RPMI8226 (cell line): ENCODE measurements at regions not wholly inside any gene's neighbourhood (a gene's known extent, or its start where the extent isn't known, plus 50 kb on each side); places are given as distances from the start of the nearest gene placed in this dataset.

ENCODE experiments used
- DNase-seq: peaks from one replicate; pipeline ENCODE4 v3.0.0-alpha.2; 2015

DNA sequence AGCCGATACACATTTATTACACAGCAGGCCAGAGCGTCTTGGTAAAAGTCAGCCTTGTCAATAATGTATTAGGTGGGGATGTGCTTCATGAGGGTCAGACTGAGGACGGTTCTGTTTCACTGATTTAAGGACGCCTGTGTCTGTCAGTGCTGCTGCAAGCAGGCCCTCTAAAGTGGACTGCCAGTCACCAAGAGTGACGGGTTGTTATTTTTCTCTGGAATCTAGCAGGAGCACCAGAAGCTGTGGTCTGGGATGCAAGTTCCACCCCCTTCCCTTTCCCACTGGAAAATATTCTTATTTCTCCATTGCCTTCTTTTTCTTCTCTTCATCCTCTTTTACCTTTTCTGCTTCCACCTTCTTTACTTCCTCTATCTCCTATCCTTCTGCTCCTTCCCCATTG, 191.2 kb upstream of the NCAM1 start:
- DNase-seq, result no peak

DNA sequence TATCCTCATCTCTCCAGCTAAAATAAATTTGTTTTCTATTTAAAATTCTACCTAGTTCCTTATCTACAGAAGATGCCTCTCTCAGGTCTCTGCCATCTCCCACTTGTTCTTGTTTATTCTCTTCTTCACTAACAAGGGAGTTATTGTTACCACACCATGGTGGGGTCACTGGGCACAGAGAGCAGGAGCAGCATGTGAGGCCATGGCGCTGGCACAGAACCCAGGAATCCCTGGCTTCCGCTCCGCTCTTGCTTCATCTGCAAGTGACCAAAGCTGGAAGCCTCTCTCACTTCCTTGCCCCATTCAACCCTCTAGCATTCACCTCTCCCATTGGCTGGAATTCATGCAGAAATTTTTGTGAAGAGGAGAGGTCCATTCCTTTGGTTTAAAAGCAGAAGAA, 190.7 kb upstream of the NCAM1 start:
- no peak for DNase-seq

DNA sequence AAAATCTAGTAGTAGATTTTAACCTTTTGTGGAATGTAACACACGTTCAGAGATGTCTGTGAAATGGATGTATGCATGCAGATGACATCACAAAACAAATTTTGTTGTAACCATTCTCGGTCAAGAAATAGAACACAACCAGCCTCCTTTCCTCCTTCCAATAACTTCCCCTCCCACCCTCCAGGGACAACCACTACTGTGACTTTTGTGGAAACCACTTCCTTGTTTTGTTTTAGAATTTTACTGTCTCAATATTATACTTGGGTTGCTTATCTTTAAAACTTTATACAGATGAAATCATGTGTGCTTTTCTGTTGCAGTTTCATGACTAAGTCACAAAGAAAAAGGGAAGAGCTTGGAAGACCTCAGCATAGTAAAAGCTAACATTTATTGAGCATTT, 189.4 kb upstream of the NCAM1 start:
- DNase-seq, result no peak

DNA sequence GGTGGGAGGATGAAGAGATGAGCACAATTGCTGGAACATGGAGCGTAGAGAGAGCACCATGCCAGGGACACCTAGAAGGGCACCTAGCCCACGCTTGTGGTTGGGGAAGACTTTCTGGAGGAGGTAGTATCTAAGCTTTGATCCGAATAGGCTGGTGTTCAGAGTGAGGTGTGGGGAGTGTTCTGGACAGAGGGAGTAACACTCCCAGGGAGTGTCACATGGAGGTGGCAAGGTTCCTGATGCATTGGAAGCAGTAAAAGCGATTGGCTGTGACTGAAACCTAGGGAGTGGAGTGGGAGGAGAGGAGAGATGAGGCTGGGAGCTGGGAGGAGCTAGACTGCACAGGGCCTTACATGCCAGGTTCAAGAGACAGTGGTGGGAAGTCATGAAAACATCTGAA, 188.0 kb upstream of the NCAM1 start:
- DNase-seq, result no peak

DNA sequence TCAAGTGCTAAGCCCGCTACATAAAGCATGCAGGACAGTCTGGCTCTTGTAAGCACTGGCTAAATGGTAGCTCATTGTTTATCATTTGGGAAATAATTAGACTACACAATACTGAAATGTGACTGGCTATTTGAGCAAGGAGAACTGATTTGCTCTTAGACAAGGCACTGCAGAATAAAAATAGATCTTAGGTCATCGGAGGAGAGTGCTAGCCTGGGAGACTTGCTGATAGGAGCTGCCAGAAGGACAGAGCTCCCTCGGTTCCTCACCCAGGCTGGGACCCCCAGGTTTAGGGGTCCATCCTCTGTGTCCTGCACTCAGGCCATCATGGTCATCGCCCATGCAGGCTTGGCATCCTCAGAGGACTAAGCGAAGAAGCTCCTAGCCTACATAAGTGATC, 184.4 kb upstream of the NCAM1 start:
- no peak for DNase-seq

DNA sequence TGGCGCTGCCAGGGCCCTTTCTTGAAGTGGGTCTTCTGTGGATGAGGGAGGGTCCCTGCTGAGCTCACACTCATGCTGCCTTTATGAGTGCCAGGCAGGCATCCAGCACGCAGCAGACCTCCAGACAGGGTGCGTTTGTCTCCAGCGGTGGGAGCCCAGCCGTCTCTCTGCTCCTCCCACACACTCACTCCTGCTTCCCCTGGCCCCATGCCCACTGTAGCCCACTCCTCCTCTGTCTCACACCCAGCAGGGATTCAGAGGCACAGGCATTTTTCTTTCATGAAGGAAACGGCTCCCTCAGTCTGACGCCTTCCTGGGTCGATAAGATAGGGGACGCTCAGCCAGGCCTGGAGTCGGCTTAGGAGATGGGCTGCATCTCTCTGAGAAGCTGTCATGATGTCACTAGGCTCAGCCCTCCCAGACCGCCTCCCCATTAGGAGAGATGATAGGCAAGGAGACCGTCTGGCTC, 183.9 kb upstream of the NCAM1 start:
- DNase-seq, result no peak

DNA sequence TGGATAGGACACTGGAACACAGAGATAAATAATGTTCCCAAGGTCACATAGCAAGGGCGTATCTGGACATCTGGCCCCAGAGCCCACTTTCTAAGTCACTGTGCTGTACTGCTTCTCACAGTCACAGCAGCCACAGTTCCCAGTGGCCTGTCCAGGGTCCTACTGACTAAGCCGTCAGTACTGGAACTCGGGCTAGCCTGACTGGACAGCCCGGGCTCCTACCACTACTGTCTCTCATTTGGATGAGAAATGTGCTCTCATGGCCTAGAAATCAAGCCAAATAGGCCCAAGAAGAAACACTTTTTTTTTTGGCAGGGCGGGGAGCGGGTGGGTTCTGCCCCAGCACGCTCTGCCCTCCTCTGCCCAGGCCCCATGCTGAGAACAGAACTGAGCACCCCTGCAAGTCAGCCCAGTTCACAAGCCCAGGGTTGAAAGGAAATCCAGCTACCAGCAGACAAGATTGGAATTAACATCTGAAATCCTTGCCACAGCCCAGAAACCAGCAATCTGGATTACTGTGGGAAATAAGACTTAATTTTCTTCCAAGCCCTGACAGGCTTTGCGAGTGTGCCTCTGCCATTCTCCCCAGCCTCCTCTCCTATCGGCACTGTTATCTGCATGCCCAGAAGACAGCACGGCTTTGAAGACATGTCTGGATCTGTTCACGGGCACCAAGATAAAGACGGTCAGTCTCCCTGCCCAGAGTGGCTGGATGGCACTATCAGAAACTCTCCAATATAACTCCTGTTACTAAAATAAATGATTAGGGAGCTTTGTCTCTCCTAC, 182.9 kb upstream of the NCAM1 start:
- no peak for DNase-seq

DNA sequence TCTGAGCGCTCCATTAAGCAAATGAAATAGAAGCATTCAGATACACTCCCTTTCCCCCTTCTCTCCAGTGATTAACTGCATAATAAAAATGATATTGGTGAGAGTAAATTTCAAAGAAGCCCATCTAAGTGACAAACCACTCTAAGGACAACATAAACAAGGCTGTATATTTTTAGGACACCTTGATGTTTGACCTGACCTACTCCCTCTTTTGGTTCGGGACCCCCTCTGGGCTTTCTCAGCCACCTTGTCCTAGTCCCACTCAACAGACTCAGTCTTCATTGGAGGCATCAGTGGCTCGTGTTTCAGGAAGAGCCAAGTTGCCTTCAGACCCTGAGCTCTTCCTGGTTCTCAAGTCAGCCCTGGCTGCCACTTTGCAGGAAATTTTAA, 182.3 kb upstream of the NCAM1 start:
- DNase-seq, result no peak

DNA sequence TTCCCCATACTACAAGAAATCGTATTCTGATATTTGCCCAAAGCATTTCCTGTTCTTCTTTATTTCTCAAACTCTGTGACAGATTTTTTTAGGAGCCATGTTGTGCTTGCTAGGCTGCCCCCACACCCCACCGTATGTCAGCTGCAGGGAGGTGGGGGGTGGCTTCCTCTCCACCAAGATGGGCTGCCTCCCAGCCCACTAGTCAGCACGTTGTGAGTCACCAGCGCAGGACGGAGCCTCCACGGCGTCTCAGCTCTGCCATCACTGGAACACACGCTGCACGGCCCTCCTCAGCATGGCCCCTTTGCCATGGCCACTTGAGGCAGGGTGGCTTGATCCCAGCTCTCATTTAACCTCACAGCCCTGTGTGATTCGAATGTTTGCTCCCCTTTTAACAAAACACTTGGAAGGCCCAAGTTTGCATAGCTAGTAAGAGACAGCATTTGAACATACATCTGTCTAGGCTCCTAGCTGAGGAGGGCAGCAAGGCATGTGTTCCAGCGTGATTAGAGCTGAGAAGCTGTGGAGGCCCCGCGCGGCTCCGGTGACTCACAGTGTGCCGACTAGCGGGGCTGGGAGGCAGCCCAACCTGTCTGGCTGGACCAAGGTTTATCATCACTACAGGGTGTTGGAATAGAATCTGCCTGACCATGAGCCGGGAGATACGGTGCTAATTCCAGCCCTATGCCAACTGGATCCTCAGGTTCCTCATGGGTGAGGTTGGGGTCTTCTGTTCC, 180.7 kb upstream of the NCAM1 start:
- no peak for DNase-seq

DNA sequence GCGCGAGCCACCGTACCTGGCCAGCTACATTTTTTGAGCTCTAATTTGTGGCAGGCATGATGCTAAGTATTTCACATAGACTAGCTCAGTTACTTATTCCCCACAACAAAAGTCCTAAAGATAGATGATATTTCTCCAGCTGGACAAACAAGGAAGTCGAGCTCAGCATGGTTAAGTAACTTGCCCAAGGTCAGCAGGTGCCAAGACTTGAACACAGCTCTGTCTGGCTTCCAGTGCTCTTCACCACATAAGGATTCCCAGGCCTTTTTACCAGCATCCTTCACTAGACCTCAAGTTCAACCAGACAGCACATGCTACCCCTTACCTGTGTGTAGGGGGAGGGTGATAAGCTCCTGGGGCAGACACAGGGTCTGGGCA, 177.3 kb upstream of the NCAM1 start:
- no peak for DNase-seq

DNA sequence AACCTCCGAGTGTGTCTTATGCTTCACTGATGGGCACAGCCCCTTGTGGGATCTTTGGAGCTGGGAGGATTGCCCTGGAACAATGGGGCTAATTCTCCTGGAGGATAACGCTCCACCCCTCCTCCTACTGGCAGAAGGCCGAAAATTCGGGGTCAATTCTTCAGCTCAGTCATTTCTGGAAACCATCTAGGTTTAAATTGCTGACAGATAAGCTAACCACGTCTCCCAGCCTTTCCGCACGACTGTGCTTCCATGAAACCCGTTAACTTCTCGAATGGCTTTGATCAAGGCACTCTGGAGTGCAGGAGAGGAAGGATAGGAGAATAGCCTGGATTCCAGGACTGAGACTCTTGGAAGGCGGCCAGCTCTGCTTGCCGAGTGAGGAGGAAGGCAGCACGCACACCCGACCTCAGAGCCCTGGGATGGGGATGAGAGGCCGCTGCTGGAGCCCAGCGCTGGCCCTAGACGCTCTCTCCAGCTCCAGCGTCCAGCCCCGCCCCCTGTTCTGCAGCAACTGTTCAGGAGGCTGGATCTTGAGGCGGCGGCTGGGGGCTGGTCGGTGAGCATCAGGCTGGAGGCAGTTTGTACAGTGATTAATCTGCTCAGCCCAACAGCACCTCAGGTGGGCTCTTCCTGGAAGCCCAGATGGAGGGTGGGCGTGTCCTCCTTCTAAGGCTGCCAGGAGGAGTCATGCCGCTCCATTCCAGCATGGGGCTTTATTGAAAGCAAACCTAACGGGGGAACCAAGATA, 176.7 kb upstream of the NCAM1 start:
- peak; percentile 12 for DNase-seq

DNA sequence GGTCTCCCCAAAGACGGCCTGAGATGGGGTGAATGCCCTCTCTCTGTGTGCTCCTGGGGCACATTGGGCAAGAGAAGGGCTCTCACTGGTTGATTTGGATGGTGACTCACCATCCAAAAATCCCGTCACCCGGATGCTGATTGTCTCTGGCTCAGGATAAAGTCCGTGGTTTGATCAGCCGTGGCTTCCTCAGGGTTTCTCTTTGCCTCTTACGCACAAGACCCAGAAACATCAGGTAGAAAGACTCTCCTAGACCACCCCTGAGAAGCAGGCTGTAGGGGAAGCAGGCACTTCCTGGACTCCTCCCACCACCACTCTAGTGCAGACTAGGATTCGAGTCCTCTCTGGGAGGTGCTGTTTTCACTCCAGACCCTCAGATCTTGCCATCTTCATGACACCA, 176.1 kb upstream of the NCAM1 start:
- no peak for DNase-seq

DNA sequence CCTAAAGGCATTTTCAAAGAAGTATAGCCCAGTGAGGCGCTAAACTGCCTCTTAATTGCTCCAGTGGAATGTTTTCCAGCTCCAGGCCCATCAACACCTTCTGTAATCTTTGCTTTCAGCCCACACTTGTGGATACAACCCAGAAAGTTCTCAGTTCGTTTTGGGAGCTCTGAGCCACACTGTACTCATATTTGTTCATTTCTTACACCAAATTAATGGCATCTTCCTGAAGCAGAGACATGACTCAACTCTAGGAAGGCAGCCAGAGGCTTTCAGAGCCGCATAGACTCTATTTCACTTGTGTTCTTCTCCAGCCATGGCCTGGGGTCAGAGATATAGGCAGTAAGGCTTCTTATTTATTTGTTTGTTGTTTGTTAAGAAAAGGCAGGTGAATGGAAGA, 175.5 kb upstream of the NCAM1 start:
- DNase-seq, result no peak

DNA sequence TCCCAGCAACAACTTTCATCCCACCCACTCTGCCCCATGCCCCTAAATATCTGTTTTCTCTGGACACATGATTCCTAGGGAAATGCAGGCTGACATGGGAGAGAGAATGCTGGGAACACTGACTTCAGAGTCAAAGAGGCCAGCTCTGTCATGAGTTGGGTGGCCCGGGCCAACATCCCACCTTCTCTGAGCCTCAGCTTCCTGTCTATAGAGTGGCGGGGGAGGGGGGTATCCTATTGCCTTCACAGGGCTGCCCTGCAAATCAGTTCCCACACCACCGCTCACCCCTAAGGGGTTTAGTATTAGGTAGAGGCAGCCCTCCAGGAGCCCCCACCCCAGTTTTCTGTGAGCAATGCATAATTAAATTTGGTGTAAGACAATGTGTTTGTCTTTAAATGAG, 175.0 kb upstream of the NCAM1 start:
- no peak for DNase-seq

DNA sequence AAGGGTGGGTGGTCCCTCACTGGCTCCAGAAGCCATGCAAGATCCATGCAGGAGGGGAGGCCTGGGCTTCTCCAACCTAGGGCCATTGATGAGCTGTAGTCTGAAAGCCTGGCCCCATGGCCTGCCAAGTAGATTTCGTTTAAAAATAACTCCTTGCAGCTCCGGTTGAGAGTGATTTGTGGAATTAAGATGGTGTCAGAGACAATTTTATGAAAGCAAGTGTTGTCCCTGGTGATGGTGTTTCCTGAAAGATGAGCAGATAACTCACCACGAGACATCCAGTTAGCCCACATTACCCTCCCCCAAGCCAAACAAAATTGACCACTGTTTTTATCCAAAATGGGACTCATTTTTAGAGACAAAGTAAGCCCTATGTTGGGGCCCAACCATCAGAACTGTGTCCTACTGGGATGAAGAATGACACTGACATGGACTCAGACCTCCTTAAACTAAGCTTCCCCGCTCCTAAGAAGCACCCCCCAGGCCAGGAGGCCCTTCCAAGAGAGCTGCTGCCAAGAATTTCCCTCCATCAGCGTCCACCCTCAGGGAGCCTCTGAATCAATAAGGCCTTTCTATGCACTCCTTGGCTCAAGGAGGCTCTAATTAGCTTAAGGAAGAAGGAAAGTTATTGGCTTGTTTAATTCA, 174.2 kb upstream of the NCAM1 start:
- DNase-seq, result no peak

DNA sequence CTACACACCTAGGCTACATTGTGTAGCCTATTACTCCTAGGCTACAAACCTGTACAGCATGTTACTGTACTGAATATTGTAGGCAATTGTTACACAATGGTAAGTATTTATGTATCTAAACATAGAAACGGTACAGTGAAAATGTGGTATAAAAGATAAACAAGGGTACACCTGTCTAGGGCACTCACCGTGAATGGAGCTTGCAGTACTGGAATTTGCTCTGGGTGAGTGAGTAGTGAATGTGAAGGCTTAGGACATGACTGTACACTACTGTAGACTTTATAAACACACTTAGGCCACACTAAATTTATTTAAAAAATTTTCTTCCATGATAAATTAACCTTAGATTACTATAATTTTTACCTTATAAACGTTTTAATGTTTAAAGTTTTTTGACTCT, 171.7 kb upstream of the NCAM1 start:
- no peak for DNase-seq

DNA sequence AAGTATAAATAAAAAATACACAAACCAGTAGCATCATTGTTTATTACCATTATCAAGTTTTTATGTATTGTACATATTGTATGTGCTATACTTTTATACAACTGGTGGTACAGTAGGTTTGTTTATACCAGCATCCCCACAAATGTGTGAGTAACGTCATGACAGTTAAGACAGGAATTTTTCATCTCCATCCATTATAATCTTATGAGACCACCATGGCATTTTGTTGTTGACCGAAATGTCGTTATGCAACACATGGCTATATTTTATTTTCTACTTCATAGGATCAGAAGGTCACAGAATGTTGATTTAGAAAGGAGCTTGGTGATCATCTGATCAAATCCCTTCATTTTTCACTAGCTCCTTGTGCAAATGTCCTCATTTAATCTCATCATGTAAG, 170.9 kb upstream of the NCAM1 start:
- no peak for DNase-seq

DNA sequence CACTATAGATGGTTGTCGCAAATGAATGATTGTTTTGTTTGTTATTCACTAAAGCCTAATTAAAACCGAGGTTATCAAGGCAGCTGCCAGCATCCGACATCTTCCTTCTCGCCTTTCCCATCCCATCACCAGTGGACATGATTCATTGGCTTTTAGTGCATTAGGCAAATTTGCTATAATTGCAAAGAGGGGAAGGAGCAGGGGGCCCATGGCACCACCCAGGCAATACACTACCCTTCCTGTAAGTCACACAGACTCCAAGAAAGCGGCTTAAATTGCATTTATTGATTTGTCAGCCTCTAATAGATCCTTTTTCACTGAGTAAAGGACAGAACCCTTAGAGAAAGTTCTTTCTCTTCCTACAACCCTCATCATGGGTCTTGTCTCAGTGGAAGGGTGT, 169.2 kb upstream of the NCAM1 start:
- no peak for DNase-seq

DNA sequence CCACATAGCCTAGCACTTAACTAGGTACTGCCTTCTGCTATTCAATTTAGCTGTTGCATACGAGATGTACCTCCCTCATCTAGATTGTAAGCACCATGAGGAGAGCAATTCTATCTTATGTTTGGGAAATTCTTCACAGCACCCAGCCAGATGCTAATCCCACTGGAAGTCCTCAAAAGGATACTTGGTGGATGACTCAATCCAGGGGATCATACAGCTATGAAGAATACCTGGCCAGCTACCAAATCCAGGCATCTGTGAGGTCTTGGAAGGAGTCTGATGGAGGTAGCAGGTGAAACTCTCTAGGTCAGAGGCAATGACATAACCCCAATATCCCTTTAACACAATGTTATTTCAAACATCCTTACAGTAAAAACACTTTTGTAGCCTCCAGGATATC, 167.8 kb upstream of the NCAM1 start:
- no peak for DNase-seq

DNA sequence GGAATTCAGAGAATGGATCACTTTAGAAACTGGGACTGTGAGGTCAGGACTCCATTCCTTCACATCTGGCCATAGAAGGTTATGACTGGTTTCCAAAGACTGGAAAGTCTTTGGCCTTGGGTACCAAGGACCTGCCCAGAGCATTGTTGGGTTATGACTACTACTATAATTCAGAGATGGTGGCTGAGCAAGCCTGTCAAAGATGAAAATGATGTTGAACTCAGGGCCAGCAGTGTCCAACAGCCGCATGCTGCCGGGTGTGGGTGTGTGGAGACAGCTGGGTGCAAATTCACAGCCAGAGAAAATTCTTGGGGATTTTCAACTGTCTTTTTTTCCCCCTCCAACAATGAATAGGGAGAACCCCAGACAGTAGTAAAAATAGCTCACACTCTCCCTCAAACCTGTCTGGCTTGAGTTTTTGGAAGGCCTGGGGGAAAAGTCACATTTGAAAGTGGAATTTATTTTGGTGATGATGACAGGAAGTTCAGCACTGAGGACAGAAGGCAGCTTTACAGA, 166.8 kb upstream of the NCAM1 start:
- DNase-seq, result peak; percentile 19

DNA sequence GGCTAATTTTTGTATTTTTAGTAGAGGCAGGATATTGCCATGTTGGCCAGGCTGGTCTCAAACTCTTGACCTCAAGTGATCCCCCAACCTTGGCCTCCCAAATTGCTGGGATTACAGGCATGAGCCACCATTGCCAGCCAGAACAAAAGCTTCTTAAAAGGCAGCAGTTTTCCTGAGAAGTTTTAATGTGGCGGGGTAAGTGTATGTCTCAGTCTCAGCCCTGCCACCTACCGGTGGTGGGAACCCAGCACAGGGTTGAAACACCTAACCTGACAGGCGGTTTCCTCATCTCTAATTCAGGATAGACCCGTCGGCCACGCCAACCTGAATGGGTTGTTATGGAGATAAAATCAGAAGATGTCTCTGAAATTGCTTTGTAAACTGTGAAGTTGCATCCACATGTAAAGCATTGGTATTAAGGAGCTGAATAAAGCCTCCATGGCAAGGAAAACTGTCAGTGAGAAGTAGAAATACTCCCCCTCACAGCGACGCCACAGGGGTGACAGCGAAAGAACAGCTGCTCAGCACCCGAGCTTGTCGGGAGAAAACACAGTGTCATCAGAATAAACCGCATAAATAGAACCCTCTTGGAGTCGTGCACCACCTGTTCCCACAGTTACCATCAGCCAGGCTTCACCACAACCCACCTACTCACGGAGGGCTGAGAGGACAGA, 165.9 kb upstream of the NCAM1 start:
- peak; percentile 90 for DNase-seq

DNA sequence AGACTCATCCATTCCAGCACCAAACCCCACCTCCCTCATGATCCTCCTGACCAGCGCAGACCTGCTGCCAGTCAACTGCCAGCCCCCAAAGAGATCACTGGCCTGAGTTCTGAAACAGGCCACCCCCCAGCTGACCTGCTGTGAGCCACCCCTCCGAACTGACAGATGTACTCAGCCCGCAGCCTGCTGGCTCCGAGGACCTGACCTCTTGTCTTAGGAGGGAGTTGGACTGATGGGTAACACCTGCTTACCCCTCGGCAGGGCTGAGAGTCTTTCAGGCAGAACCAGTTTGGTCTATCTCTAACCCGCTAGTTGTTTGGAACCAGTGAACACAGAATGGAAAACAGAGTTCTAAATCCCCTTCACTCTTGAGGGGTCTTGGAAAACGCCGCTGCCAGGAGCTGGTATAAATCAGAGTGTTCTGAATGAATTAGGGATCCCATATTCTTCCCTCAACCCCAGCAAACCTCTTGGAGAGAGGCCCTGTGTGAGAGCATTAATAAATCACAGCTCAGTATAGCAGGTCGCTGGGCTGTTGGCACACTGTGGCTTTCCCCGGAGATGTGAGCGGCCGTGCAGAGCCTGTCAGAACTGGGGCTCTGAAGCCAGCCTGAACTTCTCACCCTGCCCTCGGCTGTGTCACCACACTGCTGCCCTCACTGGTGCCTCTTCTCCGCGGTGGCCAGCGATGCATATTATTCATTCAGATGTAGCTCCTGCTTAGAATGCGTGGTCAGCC, 165.1 kb upstream of the NCAM1 start:
- peak; percentile 60 for DNase-seq
